GM23248 (cell line): ENCODE measurements at regions not wholly inside any gene's neighbourhood (a gene's known extent, or its start where the extent isn't known, plus 50 kb on each side); places are given as distances from the start of the nearest gene placed in this dataset.

ENCODE experiments used
- EZH2 ChIP-seq: fragments of 200-600 bp; sonication (generic); IDR thresholded peaks from 2 replicates; pipeline ENCODE4 v1.6.1; 2018; ENCODE audit warnings: antibody characterized with exemption, mild to moderate bottlenecking; ENCODE audit not compliant: insufficient read depth, poor library complexity, severe bottlenecking
- EZH2phosphoT487 ChIP-seq: fragments of 200-600 bp; sonication (generic); IDR thresholded peaks from 2 replicates; pipeline ENCODE4 v1.6.1; 2018; ENCODE audit warnings: antibody characterized with exemption, moderate library complexity, mild to moderate bottlenecking, low read depth; ENCODE audit not compliant: insufficient read depth

- TF ChIP-seq EZH2, result no peak
- TF ChIP-seq EZH2phosphoT487, result no peak
Observed at GRCh38 chr9:692636-693129, 148.8 kb upstream of the DMRT1 start.
